ENCODE measurements at regions not wholly inside any gene's neighbourhood (a gene's known extent, or its start where the extent isn't known, plus 50 kb on each side); places are given as distances from the start of the nearest gene placed in this dataset.

DNA sequence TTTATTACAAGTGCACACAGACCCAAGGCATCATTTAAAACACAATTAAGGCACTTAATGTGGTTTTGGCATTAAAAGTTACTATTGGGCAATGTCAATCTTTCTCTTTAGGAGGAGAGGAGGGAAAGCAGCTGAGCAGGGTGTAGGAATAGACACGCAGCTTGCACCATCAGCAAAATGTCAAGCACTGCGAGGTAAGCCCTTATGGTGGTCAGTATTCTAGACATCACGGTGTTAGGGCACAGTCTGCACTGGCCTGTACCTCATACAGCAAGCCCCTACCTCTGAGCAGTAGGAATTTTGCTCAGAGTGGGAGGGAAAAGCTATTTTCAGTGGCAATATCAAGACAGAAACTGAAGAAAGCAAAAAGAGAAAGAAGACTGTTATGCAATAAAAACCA is 62.0 kb upstream of the ESRRG start:
- intact Hi-C loops (cut with micrococcal nuclease) (no loop called here), dilution Hi-C loops (cut with HindIII; ENCODE audit: low sequenced_read_pairs, unreplicated experiment) (no loop called here), in situ Hi-C loops (cut with MboI; ENCODE audit: low sequenced_read_pairs) (no loop called here)
- Histone ChIP-seq H4K91ac (ENCODE audit: insufficient read depth, low read depth, low read length) (no peak overlapping the region), H3K9ac (ENCODE audit: low read depth, low read length) (no peak overlapping the region), H2AFZ (replicated peaks; ENCODE audit: low read length, poor library complexity) (no peak overlapping the region), H3K27ac (ENCODE audit: insufficient read depth, low read length) (no peak overlapping the region), H3K79me1 (ENCODE audit: low read depth in 1 of 2, low read length in 2 of 2) (no peaks in the 10 kb centered on the region), H3K14ac (replicated peaks; ENCODE audit: low read depth, low read length) (no peak overlapping the region), H2BK5ac (ENCODE audit: low read depth, low read length, poor library complexity, severe bottlenecking) (no peak overlapping the region), H2BK15ac (ENCODE audit: low read depth, low read length) (no peak overlapping the region), H3K36me3 (ENCODE audit: control insufficient read depth, insufficient read depth, low read length) (no peaks in the 10 kb centered on the region), H3K4me3 (ENCODE audit: insufficient read depth, low read depth, low read length) (no peak overlapping the region), H3K23ac (ENCODE audit: low read depth, low read length) (no peak overlapping the region), H3K4me2 (ENCODE audit: low read depth, low read length) (no peak overlapping the region), H3K4ac (ENCODE audit: low read depth, low read length) (no peak overlapping the region), H3K18ac (ENCODE audit: low read depth, low read length) (no peak overlapping the region), H3K4me1 (ENCODE audit: control insufficient read depth, insufficient read depth, low read length) (no peaks in the 10 kb centered on the region), H2AK9ac (replicated peaks; ENCODE audit: low read depth, low read length, poor library complexity) (no peak overlapping the region), H3K9me3 (ENCODE audit: control insufficient read depth, insufficient read depth, low read length) (no peaks in the 10 kb centered on the region), H3K9me1 (ENCODE audit: insufficient read depth, low read length) (no peaks in the 10 kb centered on the region), H4K5ac (ENCODE audit: low read depth, low read length) (no peak overlapping the region), H2BK20ac (ENCODE audit: low read depth, low read length) (no peak overlapping the region), H4K20me1 (ENCODE audit: insufficient read depth, low read length) (no peaks in the 10 kb centered on the region), H2AK5ac (ENCODE audit: low read depth, low read length) (no peak overlapping the region), H4K8ac (ENCODE audit: low read depth in 2 of 2, low read length in 2 of 2) (no peak overlapping the region), H3K56ac (ENCODE audit: extremely low read depth, insufficient read depth, low read length) (no peak overlapping the region), H3K27me3 (ENCODE audit: control insufficient read depth, insufficient read depth, low read length) (no peaks in the 10 kb centered on the region), H2BK120ac (ENCODE audit: low read depth, low read length) (no peak overlapping the region)
- ChIA-PET POLR2A (ENCODE audit: unreplicated experiment) (no interaction called here), CTCF (no interaction called here)
- no peak for ATAC-seq (ENCODE audit: low read depth)
- TF ChIP-seq RFX5 (IDR thresholded peaks at IDR 0.05; ENCODE audit: low read depth, low read length) (no peak), RAD21 (IDR thresholded peaks at IDR 0.05; ENCODE audit: low read length) (no peak), RCOR1 (IDR thresholded peaks at IDR 0.05; ENCODE audit: insufficient replicate concordance, low read length) (no peak), FOS (IDR thresholded peaks at IDR 0.05; ENCODE audit: low read depth, low read length) (no peak), NFE2L2 (IDR thresholded peaks at IDR 0.05; ENCODE audit: low read depth, low read length) (no peak), MXI1 (IDR thresholded peaks at IDR 0.05; ENCODE audit: borderline replicate concordance, low read depth, low read length) (no peak)
- WGBS, 2 experiments (ENCODE audit: extremely low coverage in 2 of 2, insufficient read length in 1 of 2) = no CpG with 5 or more reads among the region's 3 CpGs
- no TSS peak for BruUV-seq (replicated peaks)
- DNase-seq = no peak

Measured in IMR-90 (cell line).